HL-60 (cell line): ENCODE measurements at regions not wholly inside any gene's neighbourhood (a gene's known extent, or its start where the extent isn't known, plus 50 kb on each side); places are given as distances from the start of the nearest gene placed in this dataset.
A peak's percentile ranks its signal among the peaks of the same experiment; 100 is the strongest.

Experiments used
- DNase-seq, 2 experiments: peaks; one replicate each; pipeline ENCODE4 v3.0.0-alpha.2; 2010 to 2020; ENCODE audit warnings: low read depth in 1 of 2, low spot score in 1 of 2
- H3K27ac ChIP-seq: fragments of 250-450 bp; sonication (Bioruptor Pico); replicated peaks from 2 replicates; pipeline ENCODE4 v1.5.1; 2020; ENCODE audit warnings: mild to moderate bottlenecking, moderate library complexity
- H3K27me3 ChIP-seq: fragments of 250-450 bp; sonication (Bioruptor Pico); 2 replicates; pipeline ENCODE4 v1.5.1; 2021; ENCODE audit warnings: mild to moderate bottlenecking, moderate library complexity; ENCODE audit not compliant: insufficient read depth, poor library complexity, severe bottlenecking
- H3K4me3 ChIP-seq: replicated peaks from 2 replicates; pipeline ENCODE4 v1.5.1; 2011; ENCODE audit warnings: mild to moderate bottlenecking, control low read depth, low read length; ENCODE audit not compliant: insufficient read depth
- CTCF ChIP-seq: IDR thresholded peaks from one replicate; pipeline ENCODE4 v1.5.1; 2011; ENCODE audit warnings: low read length, control low read depth, inconsistent platforms; ENCODE audit not compliant: insufficient read depth
- GABPA ChIP-seq: IDR thresholded peaks from 2 replicates; pipeline ENCODE4 v1.6.1; 2012; ENCODE audit warnings: low read depth
- POLR2AphosphoS5 ChIP-seq: IDR thresholded peaks from 2 replicates; pipeline ENCODE4 v1.6.1; 2012; ENCODE audit warnings: low read depth
- REST ChIP-seq: IDR thresholded peaks from 2 replicates; pipeline ENCODE4 v1.6.1; 2012; ENCODE audit warnings: low read depth; ENCODE audit not compliant: insufficient replicate concordance
- SPI1 ChIP-seq: IDR thresholded peaks from 2 replicates; pipeline ENCODE4 v1.6.1; 2012; ENCODE audit warnings: low read depth, mild to moderate bottlenecking, borderline replicate concordance

GRCh38 chr3:73866846-73867245 lies 242.1 kb upstream of the PDZRN3 start:
- DNase-seq, result no peak
- TF ChIP-seq SPI1, result no peak
- no peak for TF ChIP-seq CTCF
- TF ChIP-seq REST, result no peak
- TF ChIP-seq GABPA, result no peak
- no peak for TF ChIP-seq POLR2AphosphoS5
- H3K27ac ChIP-seq, result no peak overlapping the region
- no peak overlapping the region for H3K4me3 ChIP-seq
- H3K27me3 ChIP-seq, result no peaks in the 10 kb centered on the region

- no peaks in the 10 kb centered on the region for H3K27me3 ChIP-seq
- DNase-seq, result no peak
- TF ChIP-seq GABPA (no peak), POLR2AphosphoS5 (no peak)
Observed at GRCh38 chr3:73863546-73864079, 238.9 kb upstream of the PDZRN3 start.

DNA sequence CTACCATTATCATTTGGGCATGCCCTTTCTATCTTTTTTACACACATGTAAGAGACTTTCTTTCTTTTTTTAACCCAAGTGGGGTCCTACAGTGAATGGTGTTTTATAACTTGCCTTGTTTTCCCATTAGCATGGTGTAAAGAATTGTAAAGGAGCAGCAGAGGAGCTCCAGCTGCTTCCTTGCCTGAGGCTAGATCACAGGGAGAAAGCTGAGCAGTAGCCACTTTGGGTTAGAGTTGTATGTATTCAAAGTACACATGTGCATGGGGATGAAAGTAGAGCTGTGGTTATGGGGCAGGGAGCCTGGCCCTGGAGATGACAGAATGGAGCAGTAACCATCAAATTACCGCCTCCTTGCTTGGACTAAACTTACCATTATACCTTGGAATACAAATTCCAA lies 231.1 kb upstream of the PDZRN3 start:
- TF ChIP-seq GABPA, result no peak
- TF ChIP-seq CTCF, result no peak
- no peak for TF ChIP-seq REST
- TF ChIP-seq SPI1, result no peak
- DNase-seq, result no peak
- H3K27me3 ChIP-seq, result peaks cover 8% of the 10 kb centered on the region
- H3K27ac ChIP-seq, result no peak overlapping the region
- H3K4me3 ChIP-seq, result no peak overlapping the region

More at GRCh38 chr3:73863546-73864079, 238.9 kb upstream of the PDZRN3 start:
- no peak overlapping the region for H3K4me3 ChIP-seq
- H3K27ac ChIP-seq, result no peak overlapping the region

- no peak overlapping the region for H3K4me3 ChIP-seq
- H3K27me3 ChIP-seq, result peaks cover 2% of the 10 kb centered on the region
- TF ChIP-seq CTCF (peak; percentile 15), POLR2AphosphoS5 (no peak), REST (no peak)
- H3K27ac ChIP-seq, result no peak overlapping the region
- no peak for DNase-seq
Observed at GRCh38 chr3:73848173-73848906, 223.6 kb upstream of the PDZRN3 start.
